ENCODE measurements at regions not wholly inside any gene's neighbourhood (a gene's known extent, or its start where the extent isn't known, plus 50 kb on each side); places are given as distances from the start of the nearest gene placed in this dataset.

GRCh38 chr12:87329076-87329863 lies 699.9 kb downstream of the C12orf50 start:
- no peak for TF ChIP-seq POLR2AphosphoS5 (IDR thresholded peaks at IDR 0.05)
- TF ChIP-seq, protein P1, sequence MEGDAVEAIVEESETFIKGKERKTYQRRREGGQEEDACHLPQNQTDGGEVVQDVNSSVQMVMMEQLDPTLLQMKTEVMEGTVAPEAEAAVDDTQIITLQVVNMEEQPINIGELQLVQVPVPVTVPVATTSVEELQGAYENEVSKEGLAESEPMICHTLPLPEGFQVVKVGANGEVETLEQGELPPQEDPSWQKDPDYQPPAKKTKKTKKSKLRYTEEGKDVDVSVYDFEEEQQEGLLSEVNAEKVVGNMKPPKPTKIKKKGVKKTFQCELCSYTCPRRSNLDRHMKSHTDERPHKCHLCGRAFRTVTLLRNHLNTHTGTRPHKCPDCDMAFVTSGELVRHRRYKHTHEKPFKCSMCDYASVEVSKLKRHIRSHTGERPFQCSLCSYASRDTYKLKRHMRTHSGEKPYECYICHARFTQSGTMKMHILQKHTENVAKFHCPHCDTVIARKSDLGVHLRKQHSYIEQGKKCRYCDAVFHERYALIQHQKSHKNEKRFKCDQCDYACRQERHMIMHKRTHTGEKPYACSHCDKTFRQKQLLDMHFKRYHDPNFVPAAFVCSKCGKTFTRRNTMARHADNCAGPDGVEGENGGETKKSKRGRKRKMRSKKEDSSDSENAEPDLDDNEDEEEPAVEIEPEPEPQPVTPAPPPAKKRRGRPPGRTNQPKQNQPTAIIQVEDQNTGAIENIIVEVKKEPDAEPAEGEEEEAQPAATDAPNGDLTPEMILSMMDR (IDR thresholded peaks at IDR 0.05): no peak

Measured in prostate gland (tissue), 2 donors.